Osteoblast (primary cell): ENCODE measurements at regions not wholly inside any gene's neighbourhood (a gene's known extent, or its start where the extent isn't known, plus 50 kb on each side); places are given as distances from the start of the nearest gene placed in this dataset.
A peak's percentile ranks its signal among the peaks of the same experiment; 100 is the strongest.

Experiments
- DNase-seq: peaks from one replicate; pipeline ENCODE4 v3.0.0; 2011; ENCODE audit warnings: low spot score, mixed read lengths; ENCODE audit not compliant: insufficient read length; ENCODE audit errors: missing footprints
- H2AFZ ChIP-seq: 2 replicates; pipeline ENCODE4 v1.6.0; 2011; ENCODE audit warnings: mild to moderate bottlenecking, low read length
- H3K27ac ChIP-seq: 2 replicates; pipeline ENCODE4 v1.5.1; 2011; ENCODE audit warnings: mild to moderate bottlenecking, low read depth, low read length, moderate library complexity
- H3K27me3 ChIP-seq: 2 replicates; pipeline ENCODE4 v1.6.0; 2012; ENCODE audit warnings: mild to moderate bottlenecking, control low read depth, inconsistent platforms, low read length, moderate library complexity; ENCODE audit not compliant: insufficient read depth
- H3K36me3 ChIP-seq: 2 replicates; pipeline ENCODE4 v1.5.1; 2011; ENCODE audit warnings: mild to moderate bottlenecking, low read length, control low read depth, moderate library complexity; ENCODE audit not compliant: insufficient read depth
- H3K4me1 ChIP-seq: 2 replicates; pipeline ENCODE4 v1.5.1; 2011; ENCODE audit warnings: mild to moderate bottlenecking, low read length, control low read depth, moderate library complexity; ENCODE audit not compliant: insufficient read depth
- H3K4me2 ChIP-seq: 2 replicates; pipeline ENCODE4 v1.6.0; 2011; ENCODE audit warnings: mild to moderate bottlenecking, low read length; ENCODE audit not compliant: insufficient read depth
- H3K4me3 ChIP-seq: fragments of 200-600 bp; sonication (generic); 3 replicates; pipeline ENCODE4 v1.5.1; 2012; ENCODE audit warnings: mild to moderate bottlenecking, low read length, inconsistent platforms; ENCODE audit not compliant: insufficient read depth
- H3K79me2 ChIP-seq: 2 replicates; pipeline ENCODE4 v1.6.0; 2012; ENCODE audit warnings: mild to moderate bottlenecking, low read length, control low read depth, inconsistent platforms; ENCODE audit not compliant: insufficient read depth
- H3K9me3 ChIP-seq: 2 replicates; pipeline ENCODE4 v1.5.1; 2011; ENCODE audit warnings: low read depth, low read length, control low read depth
- H4K20me1 ChIP-seq: 2 replicates; pipeline ENCODE4 v1.6.0; 2012; ENCODE audit warnings: mild to moderate bottlenecking, low read length, control low read depth; ENCODE audit not compliant: insufficient read depth
- TF ChIP-seq, protein P1 (sequence below): IDR thresholded peaks from 2 replicates; pipeline ENCODE4 v1.5.1; 2011; ENCODE audit warnings: mild to moderate bottlenecking, low read depth, low read length, moderate library complexity; ENCODE audit errors: extremely low read depth

DNA sequence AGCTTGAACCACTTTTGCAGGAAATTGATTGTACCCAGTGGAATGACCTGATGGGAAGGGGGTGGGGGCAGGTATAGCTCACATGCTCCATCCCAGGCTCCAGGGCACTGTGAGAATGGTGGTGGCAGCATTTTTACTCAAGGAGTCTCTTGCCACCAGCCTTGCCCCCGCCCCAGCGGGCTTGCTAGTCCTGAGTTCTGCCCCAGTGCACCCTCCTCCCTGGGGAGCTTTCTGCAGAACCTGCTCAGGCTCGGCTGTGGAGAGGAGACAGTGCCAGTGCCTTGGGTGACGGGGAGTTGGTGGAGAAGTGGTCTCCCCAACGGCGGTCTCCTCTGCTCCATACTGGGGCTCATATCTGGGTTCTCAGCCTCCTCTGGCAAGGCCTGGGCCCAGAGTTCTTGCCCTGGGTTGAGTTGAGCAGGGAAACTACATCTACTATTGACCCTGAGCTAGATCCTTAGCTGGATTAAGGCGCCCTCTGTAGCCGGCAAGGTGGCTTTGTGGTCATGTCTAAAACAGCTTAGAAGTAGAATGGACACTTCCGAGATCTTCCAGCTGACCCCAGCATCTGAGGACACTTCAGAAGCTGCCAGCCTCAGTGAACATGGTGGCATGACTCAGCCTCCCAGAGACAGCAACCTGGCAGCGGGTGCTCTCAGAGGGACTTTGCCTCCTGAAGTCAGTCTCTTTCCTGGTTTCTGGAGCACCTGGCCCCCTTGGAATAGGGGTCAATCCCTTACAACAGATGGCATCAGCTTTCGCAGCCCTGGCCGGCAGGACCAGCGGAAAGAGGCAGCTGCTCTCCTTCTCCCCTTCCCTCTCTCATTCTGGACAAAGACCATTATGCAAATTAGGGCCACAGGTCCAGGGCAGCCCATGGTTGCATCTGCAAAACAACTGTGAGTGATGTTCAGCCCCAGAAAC, 363.4 kb upstream of the MKI67 start:
- no peak overlapping the region for H3K4me2 ChIP-seq
- no peaks in the 10 kb centered on the region for H3K36me3 ChIP-seq
- H3K9me3 ChIP-seq, result peaks cover 2% of the 10 kb centered on the region
- H3K79me2 ChIP-seq, result no peaks in the 10 kb centered on the region
- H3K4me1 ChIP-seq, result no peaks in the 10 kb centered on the region
- H3K27me3 ChIP-seq, result no peaks in the 10 kb centered on the region
- no peaks in the 10 kb centered on the region for H4K20me1 ChIP-seq
- DNase-seq, result peak; percentile 47
- no peak overlapping the region for H2AFZ ChIP-seq
- no peak overlapping the region for H3K4me3 ChIP-seq
- H3K27ac ChIP-seq, result no peak overlapping the region
- TF ChIP-seq, protein P1, sequence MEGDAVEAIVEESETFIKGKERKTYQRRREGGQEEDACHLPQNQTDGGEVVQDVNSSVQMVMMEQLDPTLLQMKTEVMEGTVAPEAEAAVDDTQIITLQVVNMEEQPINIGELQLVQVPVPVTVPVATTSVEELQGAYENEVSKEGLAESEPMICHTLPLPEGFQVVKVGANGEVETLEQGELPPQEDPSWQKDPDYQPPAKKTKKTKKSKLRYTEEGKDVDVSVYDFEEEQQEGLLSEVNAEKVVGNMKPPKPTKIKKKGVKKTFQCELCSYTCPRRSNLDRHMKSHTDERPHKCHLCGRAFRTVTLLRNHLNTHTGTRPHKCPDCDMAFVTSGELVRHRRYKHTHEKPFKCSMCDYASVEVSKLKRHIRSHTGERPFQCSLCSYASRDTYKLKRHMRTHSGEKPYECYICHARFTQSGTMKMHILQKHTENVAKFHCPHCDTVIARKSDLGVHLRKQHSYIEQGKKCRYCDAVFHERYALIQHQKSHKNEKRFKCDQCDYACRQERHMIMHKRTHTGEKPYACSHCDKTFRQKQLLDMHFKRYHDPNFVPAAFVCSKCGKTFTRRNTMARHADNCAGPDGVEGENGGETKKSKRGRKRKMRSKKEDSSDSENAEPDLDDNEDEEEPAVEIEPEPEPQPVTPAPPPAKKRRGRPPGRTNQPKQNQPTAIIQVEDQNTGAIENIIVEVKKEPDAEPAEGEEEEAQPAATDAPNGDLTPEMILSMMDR, result no peak

DNA sequence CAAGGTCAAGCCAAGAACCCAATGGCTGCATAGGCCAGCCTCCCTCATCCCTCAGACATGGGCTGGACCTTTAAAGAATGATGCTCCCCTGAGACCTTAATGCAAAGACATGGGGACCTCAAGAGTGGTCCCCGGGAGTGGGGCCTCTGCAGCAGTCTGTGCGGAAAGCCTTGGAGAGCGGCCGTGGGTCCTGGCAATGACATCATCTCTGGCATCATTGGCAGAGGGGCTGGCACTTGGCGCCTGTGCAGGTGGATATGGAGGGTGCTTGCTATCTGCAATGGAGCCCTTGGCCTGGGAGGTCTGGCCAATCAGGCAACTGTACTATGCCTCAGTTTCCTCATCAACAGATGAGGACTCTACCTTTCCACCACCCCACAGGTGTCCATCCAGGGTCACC, 365.5 kb upstream of the MKI67 start:
- Histone ChIP-seq H4K20me1 (no peaks in the 10 kb centered on the region), H3K27ac (no peak overlapping the region), H2AFZ (no peak overlapping the region), H3K4me2 (no peak overlapping the region), H3K9me3 (peaks cover 2% of the 10 kb centered on the region), H3K36me3 (no peaks in the 10 kb centered on the region), H3K27me3 (no peaks in the 10 kb centered on the region), H3K4me3 (no peak overlapping the region), H3K4me1 (no peaks in the 10 kb centered on the region), H3K79me2 (no peaks in the 10 kb centered on the region)
- TF ChIP-seq, protein P1, result no peak
- DNase-seq, result peak; percentile 25

DNA sequence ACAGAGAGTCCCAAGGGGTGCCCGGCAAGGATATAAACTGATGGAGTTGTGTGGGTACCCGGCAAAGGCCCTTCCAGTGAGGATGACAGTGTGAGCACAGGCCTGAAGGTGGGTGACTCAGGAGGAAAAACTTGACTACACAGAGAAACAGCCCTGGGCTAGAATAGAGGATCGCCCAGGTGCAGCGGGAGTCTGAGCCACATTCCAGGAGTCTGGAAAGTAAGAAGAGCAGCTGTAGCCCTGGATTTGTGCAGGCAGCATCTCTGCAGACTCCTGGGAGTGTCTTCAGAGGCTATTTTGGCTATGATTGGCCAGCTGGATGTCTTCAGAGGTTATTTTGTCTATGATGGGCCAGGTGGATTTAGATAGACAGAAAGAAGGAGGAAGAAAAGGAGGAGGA, 367.6 kb upstream of the MKI67 start:
- no peaks in the 10 kb centered on the region for H4K20me1 ChIP-seq
- H3K9me3 ChIP-seq, result peaks cover 2% of the 10 kb centered on the region
- no peak overlapping the region for H3K4me3 ChIP-seq
- DNase-seq, result no peak
- TF ChIP-seq, protein P1, result no peak
- no peak overlapping the region for H2AFZ ChIP-seq
- H3K79me2 ChIP-seq, result no peaks in the 10 kb centered on the region
- H3K36me3 ChIP-seq, result no peaks in the 10 kb centered on the region
- H3K27me3 ChIP-seq, result no peaks in the 10 kb centered on the region
- H3K4me1 ChIP-seq, result no peaks in the 10 kb centered on the region
- no peak overlapping the region for H3K27ac ChIP-seq
- H3K4me2 ChIP-seq, result no peak overlapping the region

DNA sequence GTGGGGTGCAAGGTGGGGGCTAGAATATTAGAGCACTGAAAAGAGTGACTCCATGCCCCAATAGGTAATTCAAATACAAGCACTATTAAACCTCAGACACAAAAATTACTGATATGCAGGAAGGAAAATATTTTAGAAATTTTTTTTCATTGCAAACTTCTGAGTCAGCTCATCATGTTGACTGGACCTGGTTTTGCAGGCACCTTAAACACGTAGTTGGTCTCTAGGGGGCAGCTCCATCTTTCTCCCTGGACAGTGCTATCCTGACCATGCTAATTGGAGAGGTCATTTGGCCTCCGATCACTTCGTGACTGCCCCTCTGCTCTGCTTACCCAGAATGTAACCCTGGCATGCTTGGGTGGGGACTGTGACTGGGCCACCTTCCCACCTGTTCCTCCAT, 368.4 kb upstream of the MKI67 start:
- Histone ChIP-seq H4K20me1 (no peaks in the 10 kb centered on the region), H3K4me1 (no peaks in the 10 kb centered on the region), H2AFZ (no peak overlapping the region), H3K36me3 (no peaks in the 10 kb centered on the region), H3K4me3 (no peak overlapping the region), H3K4me2 (no peak overlapping the region), H3K27ac (no peak overlapping the region), H3K27me3 (no peaks in the 10 kb centered on the region), H3K79me2 (no peaks in the 10 kb centered on the region), H3K9me3 (peaks cover 2% of the 10 kb centered on the region)
- peak; percentile 25 for DNase-seq
- TF ChIP-seq, protein P1, result no peak
